ENCODE measurements at regions not wholly inside any gene's neighbourhood (a gene's known extent, or its start where the extent isn't known, plus 50 kb on each side); places are given as distances from the start of the nearest gene placed in this dataset.

GRCh38 chr21:25361765-25362164 is 245.5 kb downstream of the MRPL39 start:
- no peak overlapping the region for H3K4me3 ChIP-seq (replicated peaks in 1 of 3; ENCODE audit: insufficient read depth in 1 of 3, low read depth in 1 of 3, low read length in 3 of 3)
- no peaks in the 10 kb centered on the region for H3K9me3 ChIP-seq (replicated peaks; ENCODE audit: control insufficient read depth, insufficient read depth, low read length)
- no peak for TF ChIP-seq MAX (IDR thresholded peaks at IDR 0.05; ENCODE audit: insufficient read depth, insufficient read length)
- TF ChIP-seq GATA2 (IDR thresholded peaks at IDR 0.05; ENCODE audit: insufficient read depth, insufficient read length, low read depth, low read length) = no peak
- no peak for TF ChIP-seq MYC (IDR thresholded peaks at IDR 0.05; ENCODE audit: low read depth, low read length)
- TF ChIP-seq CTCF (IDR thresholded peaks at IDR 0.05; ENCODE audit: extremely low read depth in 1 of 2, insufficient read depth in 1 of 2, low read depth in 1 of 2, low read length in 2 of 2) = no peak
- TF ChIP-seq POLR2AphosphoS5 (IDR thresholded peaks at IDR 0.05; ENCODE audit: insufficient read depth, low read depth, low read length) = no peak
- no peak for TF ChIP-seq EZH2 (IDR thresholded peaks at IDR 0.05; ENCODE audit: borderline replicate concordance, low read depth, low read length, severe bottlenecking)
- TF ChIP-seq FOS (IDR thresholded peaks at IDR 0.05; ENCODE audit: borderline replicate concordance, insufficient read depth, low read length) = no peak
- no peak for TF ChIP-seq JUN (IDR thresholded peaks at IDR 0.05; ENCODE audit: borderline replicate concordance, insufficient read depth, insufficient read length, low read depth)
- TF ChIP-seq POLR2A (IDR thresholded peaks at IDR 0.05; ENCODE audit: low read depth, low read length) = no peak
- no peak overlapping the region for H3K9ac ChIP-seq (replicated peaks; ENCODE audit: extremely low read depth, insufficient read depth, low read length)
- POLR2A ChIA-PET = no interaction called here
- no TSS peak for BruUV-seq (replicated peaks)
- no peaks in the 10 kb centered on the region for H3K27me3 ChIP-seq (ENCODE audit: control insufficient read depth in 2 of 2, insufficient read depth in 2 of 2, low read length in 2 of 2)
- CTCF ChIA-PET = no interaction called here
- H3K79me2 ChIP-seq (ENCODE audit: control insufficient read depth, insufficient read depth, low read length) = no peaks in the 10 kb centered on the region
- intact Hi-C loops (cut with micrococcal nuclease) = no loop called here
- no peak overlapping the region for H3K4me2 ChIP-seq (ENCODE audit: insufficient read depth, low read length)
- no peaks in the 10 kb centered on the region for H4K20me1 ChIP-seq (replicated peaks; ENCODE audit: control insufficient read depth, extremely low read depth, insufficient read depth, low read length)
- DNase-seq (ENCODE audit: low read depth, low spot score) = no peak
- no peaks in the 10 kb centered on the region for H3K9me1 ChIP-seq (replicated peaks; ENCODE audit: control insufficient read depth, extremely low read depth, insufficient read depth, low read length)
- H3K27ac ChIP-seq (ENCODE audit: insufficient read depth, low read depth, low read length) = no peak overlapping the region
- FAIRE-seq = no peak
- no peaks in the 10 kb centered on the region for H3K4me1 ChIP-seq (ENCODE audit: control insufficient read depth, extremely low read depth, insufficient read depth, low read length)
- no peak overlapping the region for H2AFZ ChIP-seq (ENCODE audit: low read depth, low read length)
- H3K36me3 ChIP-seq (ENCODE audit: control insufficient read depth in 2 of 2, extremely low read depth in 1 of 2, insufficient read depth in 2 of 2, low read length in 2 of 2) = no peaks in the 10 kb centered on the region
- dilution Hi-C loops (cut with MboI; ENCODE audit: extremely low pct_ligation_motif_present, low sequenced_read_pairs) = no loop called here

Measured in endothelial cell of umbilical vein (primary cell).